ENCODE measurements at regions not wholly inside any gene's neighbourhood (a gene's known extent, or its start where the extent isn't known, plus 50 kb on each side); places are given as distances from the start of the nearest gene placed in this dataset.
"Not testable (repeated sequence)": the region's sequence is repeated elsewhere in the genome, so short reads cannot be mapped to it uniquely, and the experiment has no call there.

- not testable (repeated sequence) for TF ChIP-seq RBAK (CRISPR knock-in tag; IDR thresholded peaks at IDR 0.05); ZNF558 (CRISPR knock-in tag; IDR thresholded peaks at IDR 0.05; ENCODE audit: borderline replicate concordance); RELA (CRISPR knock-in tag; IDR thresholded peaks at IDR 0.05); CENPX (CRISPR knock-in tag; IDR thresholded peaks at IDR 0.05); CEBPB (IDR thresholded peaks at IDR 0.05; ENCODE audit: borderline replicate concordance, low read depth, low read length); NR0B2 (CRISPR knock-in tag; IDR thresholded peaks at IDR 0.05); CTCF (CRISPR knock-in tag; IDR thresholded peaks at IDR 0.05); CBFB (CRISPR knock-in tag; IDR thresholded peaks at IDR 0.05); SOX6 (IDR thresholded peaks at IDR 0.05); SOX6 (CRISPR knock-in tag; IDR thresholded peaks at IDR 0.05); ZNF260 (CRISPR knock-in tag; IDR thresholded peaks at IDR 0.05; ENCODE audit: borderline replicate concordance, low read depth)
- TF ChIP-seq, protein P1, sequence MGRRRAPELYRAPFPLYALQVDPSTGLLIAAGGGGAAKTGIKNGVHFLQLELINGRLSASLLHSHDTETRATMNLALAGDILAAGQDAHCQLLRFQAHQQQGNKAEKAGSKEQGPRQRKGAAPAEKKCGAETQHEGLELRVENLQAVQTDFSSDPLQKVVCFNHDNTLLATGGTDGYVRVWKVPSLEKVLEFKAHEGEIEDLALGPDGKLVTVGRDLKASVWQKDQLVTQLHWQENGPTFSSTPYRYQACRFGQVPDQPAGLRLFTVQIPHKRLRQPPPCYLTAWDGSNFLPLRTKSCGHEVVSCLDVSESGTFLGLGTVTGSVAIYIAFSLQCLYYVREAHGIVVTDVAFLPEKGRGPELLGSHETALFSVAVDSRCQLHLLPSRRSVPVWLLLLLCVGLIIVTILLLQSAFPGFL (CRISPR knock-in tag; IDR thresholded peaks at IDR 0.05), result not testable (repeated sequence)
Observed at GRCh38 chr9:103205881-103206585, 210.9 kb downstream of the CYLC2 start.
